SK-N-SH (cell line): ENCODE measurements at regions not wholly inside any gene's neighbourhood (a gene's known extent, or its start where the extent isn't known, plus 50 kb on each side); places are given as distances from the start of the nearest gene placed in this dataset.

ENCODE experiments used
- CTCF ChIA-PET: fragments of 300-600, 350-600 bp; formaldehyde crosslinking; extraction: SDS; loops from one replicate; lab custom pipeline; 2021; lab: Yijun Ruan, JAX
- POLR2A ChIA-PET: fragments of 350-600 bp; sonication (Branson Sonifier 250); formaldehyde crosslinking; extraction: SDS; loops from one replicate; lab custom pipeline; 2020; ENCODE audit warnings: antibody characterized with exemption, inconsistent platforms; lab: Yijun Ruan, JAX
- DNase-seq: peaks from one replicate; pipeline ENCODE4 v3.0.0; 2012
- H2AFZ ChIP-seq: fragments of 200-600 bp; sonication (generic); 2 replicates; pipeline ENCODE4 v1.8.1; 2016; ENCODE audit warnings: antibody characterized with exemption, mild to moderate bottlenecking, low read depth
- H3F3A ChIP-seq: fragments of 200-600 bp; sonication (generic); replicated peaks from 2 replicates; pipeline ENCODE3; 2016; ENCODE audit warnings: antibody characterized with exemption, mild to moderate bottlenecking; ENCODE audit not compliant: insufficient read depth
- H3K27ac ChIP-seq, 2 experiments: fragments of 200-500 bp in 1 of 2; fragments of 200-600 bp in 1 of 2; sonication (Bioruptor generic) in 1 of 2; sonication (generic), shearing (Covaris generic) in 1 of 2; 2 replicates each; pipeline versions ENCODE4 v1.5.1 to v1.6.1; 2014 to 2016; ENCODE audit warnings: low read depth in 2 of 2, inconsistent platforms in 1 of 2, low read length in 1 of 2, mild to moderate bottlenecking in 1 of 2, mixed read lengths in 1 of 2
- H3K27me3 ChIP-seq: fragments of 200-600 bp; sonication (generic), shearing (Covaris generic); 2 replicates; pipeline ENCODE4 v1.6.1; 2016; ENCODE audit warnings: mixed run types; ENCODE audit not compliant: insufficient read depth
- H3K36me3 ChIP-seq, 2 experiments: fragments of 200-500 bp in 1 of 2; fragments of 200-600 bp in 1 of 2; sonication (Bioruptor generic) in 1 of 2; sonication (generic) in 1 of 2; replicated peaks in 1 of 2; 2 replicates each; pipeline versions ENCODE3 to v1.5.1; 2014 to 2016; ENCODE audit warnings: low read length in 1 of 2, mild to moderate bottlenecking in 1 of 2; ENCODE audit not compliant: insufficient read depth in 2 of 2, control insufficient read depth in 1 of 2
- H3K4me1 ChIP-seq, 2 experiments: fragments of 200-500 bp in 1 of 2; fragments of 200-600 bp in 1 of 2; sonication (Bioruptor generic) in 1 of 2; sonication (generic), shearing (Covaris generic) in 1 of 2; 2 replicates each; pipeline versions ENCODE4 v1.5.1 to v1.6.1; 2014 to 2016; ENCODE audit warnings: low read depth in 1 of 2, low read length in 1 of 2, mixed run types in 1 of 2; ENCODE audit not compliant: insufficient read depth in 2 of 2, control insufficient read depth in 1 of 2
- H3K4me2 ChIP-seq: fragments of 200-600 bp; sonication (generic), shearing (Covaris generic); 2 replicates; pipeline ENCODE4 v1.6.1; 2017; ENCODE audit warnings: mixed run types
- H3K4me3 ChIP-seq, 2 experiments: fragments of 200-500 bp in 1 of 2; fragments of 200-600 bp in 1 of 2; sonication (Bioruptor generic) in 1 of 2; sonication (generic), shearing (Covaris generic) in 1 of 2; 2 replicates each; pipeline versions ENCODE4 v1.5.1 to v1.8.1; 2014 to 2016; ENCODE audit warnings: low read depth in 2 of 2, inconsistent platforms in 1 of 2, low read length in 1 of 2, mild to moderate bottlenecking in 1 of 2, mixed read lengths in 1 of 2, moderate library complexity in 1 of 2
- H3K79me2 ChIP-seq: fragments of 200-600 bp; sonication (generic); 2 replicates; pipeline ENCODE4 v1.8.1; 2017; ENCODE audit warnings: mild to moderate bottlenecking; ENCODE audit not compliant: insufficient read depth
- H3K9ac ChIP-seq: fragments of 200-600 bp; sonication (generic); 2 replicates; pipeline ENCODE4 v1.6.1; 2017; ENCODE audit warnings: mixed run types
- H3K9me2 ChIP-seq: fragments of 200-600 bp; sonication (generic); 2 replicates; pipeline ENCODE4 v1.6.1; 2017; ENCODE audit warnings: mixed run types
- H3K9me3 ChIP-seq: fragments of 200-600 bp; sonication (generic); 2 replicates; pipeline ENCODE4 v1.6.1; 2017; ENCODE audit warnings: mixed run types, mild to moderate bottlenecking, moderate library complexity
- H4K20me1 ChIP-seq: fragments of 200-600 bp; sonication (generic); 2 replicates; pipeline ENCODE4 v1.6.1; 2017; ENCODE audit warnings: mild to moderate bottlenecking, mixed run types; ENCODE audit not compliant: insufficient read depth
- ELF1 ChIP-seq: IDR thresholded peaks from 2 replicates; pipeline ENCODE4 v1.4.0; 2012
- EZH2phosphoT487 ChIP-seq: fragments of 200-600 bp; sonication (generic); IDR thresholded peaks from 2 replicates; pipeline ENCODE4 v1.6.1; 2017; ENCODE audit warnings: low read depth, mixed run types, mild to moderate bottlenecking, antibody characterized with exemption, moderate library complexity, borderline replicate concordance
- FOSL2 ChIP-seq: IDR thresholded peaks from 2 replicates; pipeline ENCODE4 v1.4.0; 2012; ENCODE audit warnings: low read depth, mild to moderate bottlenecking, moderate library complexity, borderline replicate concordance
- FOXJ3 ChIP-seq: sonication (generic); formaldehyde crosslinking; IDR thresholded peaks from 2 replicates; pipeline ENCODE4 v1.5.1; 2020; ENCODE audit warnings: mild to moderate bottlenecking, missing genetic modification reagents
- FOXM1 ChIP-seq: IDR thresholded peaks from 2 replicates; pipeline ENCODE4 v1.4.0; 2012; ENCODE audit warnings: low read depth, mild to moderate bottlenecking
- GATA2 ChIP-seq: sonication (generic); formaldehyde crosslinking; IDR thresholded peaks from 2 replicates; pipeline ENCODE4 v1.5.0; 2020; ENCODE audit warnings: mild to moderate bottlenecking, missing genetic modification reagents
- IRF3 ChIP-seq: fragments of 150-350 bp; IDR thresholded peaks from 2 replicates; pipeline ENCODE4 v1.6.1; 2016; ENCODE audit warnings: mild to moderate bottlenecking, low read depth, low read length
- MAX ChIP-seq: IDR thresholded peaks from 2 replicates; pipeline ENCODE4 v1.4.0; 2012; ENCODE audit warnings: low read depth
- MEF2A ChIP-seq: IDR thresholded peaks from 2 replicates; pipeline ENCODE4 v1.4.0; 2012; ENCODE audit warnings: low read depth, borderline replicate concordance
- MXI1 ChIP-seq: IDR thresholded peaks from 2 replicates; pipeline ENCODE4 v1.6.1; 2012; ENCODE audit warnings: mild to moderate bottlenecking, low read depth, low read length, improper control_type of control experiment
- NFIC ChIP-seq: IDR thresholded peaks from 2 replicates; pipeline ENCODE4 v1.4.0; 2012; ENCODE audit warnings: borderline replicate concordance
- PBX3 ChIP-seq: IDR thresholded peaks from 2 replicates; pipeline ENCODE4; 2012
- POLR2AphosphoS5 ChIP-seq: IDR thresholded peaks from 2 replicates; pipeline ENCODE4 v1.6.1; 2012; ENCODE audit warnings: low read depth, low read length
- REST ChIP-seq: IDR thresholded peaks from 2 replicates; pipeline ENCODE4 v1.6.1; 2012; ENCODE audit warnings: mild to moderate bottlenecking, low read depth, low read length, moderate library complexity
- SIN3A ChIP-seq: IDR thresholded peaks from 2 replicates; pipeline ENCODE4 v1.6.1; 2012; ENCODE audit warnings: low read depth, mild to moderate bottlenecking, low read length, moderate library complexity, borderline replicate concordance
- SMC3 ChIP-seq: IDR thresholded peaks from 2 replicates; pipeline ENCODE4 v1.6.1; 2012; ENCODE audit warnings: low read depth, low read length, improper control_type of control experiment
- USF2 ChIP-seq: fragments of 150-350 bp; IDR thresholded peaks from 2 replicates; pipeline ENCODE4 v1.6.1; 2017; ENCODE audit warnings: antibody characterized with exemption, low read length, low read depth, borderline replicate concordance
- WGBS: methylation state at CpG from one replicate; pipeline ENCODE4 v1.1.6; 2017; ENCODE audit warnings: low lambda C conversion rate; 5-methylcytosine and 5-hydroxymethylcytosine counted together
- TF ChIP-seq, protein P1 (sequence below): IDR thresholded peaks from 2 replicates; pipeline ENCODE4 v1.4.0; 2012; ENCODE audit warnings: low read depth, borderline replicate concordance

- no peak for TF ChIP-seq REST
- TF ChIP-seq PBX3 = peak; percentile 85
- TF ChIP-seq IRF3 = no peak
- TF ChIP-seq NFIC = peak; percentile 99
- TF ChIP-seq MXI1 = no peak
- no peak for TF ChIP-seq USF2
- peak; percentile 52 for TF ChIP-seq ELF1
Measured at GRCh38 chr2:216555274-216555673, 56.6 kb downstream of the RPL37A start (continued).

DNA sequence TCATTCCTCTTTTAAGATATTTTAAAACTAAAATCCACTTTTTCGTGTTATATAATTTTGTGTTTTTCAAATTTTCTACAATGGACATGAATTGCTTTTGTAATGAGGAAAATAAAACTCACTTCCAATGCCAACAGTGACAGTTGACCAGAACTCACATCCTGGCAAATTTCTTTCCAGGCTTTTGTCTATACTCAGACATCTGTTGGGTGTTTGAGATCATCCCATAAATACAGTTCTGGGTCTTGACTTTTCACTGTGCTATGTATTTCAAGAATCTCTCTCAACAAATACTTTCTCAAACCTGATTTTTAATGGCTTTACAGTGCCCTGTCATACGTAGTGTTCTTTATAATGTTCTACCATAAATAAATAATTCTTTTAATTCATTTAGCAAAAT is 57.6 kb downstream of the RPL37A start:
- ChIA-PET POLR2A (no interaction called here), CTCF (interaction anchor here (1.2 kb wide), 1 partner anchor 64 kb away, joined by 5 read pairs; no protein-coding TSS in a partner anchor)
- peaks cover 28% of the 10 kb centered on the region for H3F3A ChIP-seq

More for the DNA sequence above, 57.6 kb downstream of the RPL37A start:
- Histone ChIP-seq H3K9me2 (no peaks in the 10 kb centered on the region), H2AFZ (no peak overlapping the region), H3K9ac (no peak overlapping the region), H3K9me3 (no peaks in the 10 kb centered on the region), H3K79me2 (no peaks in the 10 kb centered on the region), H3K4me1 (peaks cover 17 to 85% of the 10 kb centered on the region in 2 experiments; a peak in 3 of 4 replicates), H4K20me1 (no peaks in the 10 kb centered on the region), H3K4me3 (no peak overlapping the region), H3K27me3 (no peaks in the 10 kb centered on the region), H3K27ac (peak overlapping the region; percentile 10 to 62; a peak in 2 of 4 replicates), H3K36me3 (no peaks in the 10 kb centered on the region), H3K4me2 (peak overlapping the region; percentile 25)
- no peak for TF ChIP-seq MAX
- TF ChIP-seq USF2 = no peak
- no peak for TF ChIP-seq FOSL2
- TF ChIP-seq GATA2 (CRISPR knock-in tag) = no peak
- no peak for TF ChIP-seq MXI1
- no peak for TF ChIP-seq NFIC
- no peak for TF ChIP-seq SIN3A
- TF ChIP-seq POLR2AphosphoS5 = no peak
- TF ChIP-seq SMC3 = no peak
- no peak for TF ChIP-seq EZH2phosphoT487
- no peak for TF ChIP-seq MEF2A
- TF ChIP-seq, protein P1, sequence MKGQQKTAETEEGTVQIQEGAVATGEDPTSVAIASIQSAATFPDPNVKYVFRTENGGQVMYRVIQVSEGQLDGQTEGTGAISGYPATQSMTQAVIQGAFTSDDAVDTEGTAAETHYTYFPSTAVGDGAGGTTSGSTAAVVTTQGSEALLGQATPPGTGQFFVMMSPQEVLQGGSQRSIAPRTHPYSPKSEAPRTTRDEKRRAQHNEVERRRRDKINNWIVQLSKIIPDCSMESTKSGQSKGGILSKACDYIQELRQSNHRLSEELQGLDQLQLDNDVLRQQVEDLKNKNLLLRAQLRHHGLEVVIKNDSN = no peak
- no peak for TF ChIP-seq FOXM1
- TF ChIP-seq FOXJ3 (CRISPR knock-in tag) = no peak
- DNase-seq = no peak
- WGBS = 82% methylated on average over 2 of the region's 2 CpGs
